Mesendoderm (in vitro differentiated cells): ENCODE measurements at regions not wholly inside any gene's neighbourhood (a gene's known extent, or its start where the extent isn't known, plus 50 kb on each side); places are given as distances from the start of the nearest gene placed in this dataset.

ENCODE experiments used
- DNase-seq: peaks from one replicate; pipeline ENCODE4 v3.0.0; 2013
- H2AK5ac ChIP-seq: 2 replicates; pipeline ENCODE4 v1.6.1; 2013; ENCODE audit warnings: low read length, inconsistent platforms
- H2BK120ac ChIP-seq: 2 replicates; pipeline ENCODE4 v1.6.1; 2013; ENCODE audit warnings: low read depth, mild to moderate bottlenecking, low read length, moderate library complexity, mixed read lengths
- H2BK15ac ChIP-seq: replicated peaks from 2 replicates; pipeline ENCODE4 v1.6.1; 2013; ENCODE audit warnings: low read depth, mild to moderate bottlenecking, moderate library complexity
- H2BK5ac ChIP-seq: 2 replicates; pipeline ENCODE4 v1.6.1; 2013; ENCODE audit warnings: low read length, inconsistent platforms
- H3K18ac ChIP-seq: 2 replicates; pipeline ENCODE4 v1.6.1; 2013; ENCODE audit warnings: mild to moderate bottlenecking, low read length, mixed read lengths
- H3K23ac ChIP-seq: one replicate; pipeline ENCODE4 v1.6.1; 2013; ENCODE audit warnings: low read length
- H3K27ac ChIP-seq: 2 replicates; pipeline ENCODE4 v1.5.1; 2013; ENCODE audit warnings: low read depth, mild to moderate bottlenecking, inconsistent platforms, low read length, moderate library complexity
- H3K27me3 ChIP-seq: 2 replicates; pipeline ENCODE4 v1.6.1; 2013; ENCODE audit warnings: low read length, control low read depth, mild to moderate bottlenecking, inconsistent platforms; ENCODE audit not compliant: insufficient read depth, poor library complexity
- H3K36me3 ChIP-seq: 2 replicates; pipeline ENCODE4 v1.6.1; 2013; ENCODE audit warnings: low read length, inconsistent platforms; ENCODE audit not compliant: control insufficient read depth, insufficient read depth
- H3K4ac ChIP-seq: one replicate; pipeline ENCODE4 v1.6.1; 2013; ENCODE audit warnings: low read depth, mild to moderate bottlenecking, low read length, moderate library complexity
- H3K4me1 ChIP-seq: 2 replicates; pipeline ENCODE4 v1.6.1; 2013; ENCODE audit warnings: low read depth, low read length, inconsistent platforms; ENCODE audit not compliant: control insufficient read depth
- H3K4me2 ChIP-seq: 2 replicates; pipeline ENCODE4 v1.6.1; 2013; ENCODE audit warnings: low read length
- H3K4me3 ChIP-seq: 2 replicates; pipeline ENCODE4 v1.5.1; 2013; ENCODE audit warnings: mild to moderate bottlenecking, low read length
- H3K56ac ChIP-seq: one replicate; pipeline ENCODE4 v1.6.1; 2013; ENCODE audit warnings: low read length
- H3K79me1 ChIP-seq: 2 replicates; pipeline ENCODE4 v1.6.1; 2013; ENCODE audit warnings: low read length, inconsistent platforms
- H3K79me2 ChIP-seq: 2 replicates; pipeline ENCODE4 v1.6.1; 2013; ENCODE audit warnings: mild to moderate bottlenecking, low read length; ENCODE audit not compliant: control insufficient read depth, insufficient read depth
- H3K9ac ChIP-seq: 2 replicates; pipeline ENCODE4 v1.6.1; 2013; ENCODE audit warnings: low read length, inconsistent platforms
- H4K5ac ChIP-seq: one replicate; pipeline ENCODE4 v1.6.1; 2013; ENCODE audit warnings: low read length
- H4K8ac ChIP-seq: one replicate; pipeline ENCODE4 v1.6.1; 2013; ENCODE audit warnings: low read depth, mild to moderate bottlenecking, control low read depth, low read length, moderate library complexity
- WGBS: extraction: QIAGEN DNeasy Blood & Tissue Kit; methylation state at CpG from one replicate; pipeline ENCODE4 v1.1.7; 2013; ENCODE audit warnings: low lambda C conversion rate, missing lambda C conversion rate; ENCODE audit not compliant: insufficient coverage; ENCODE audit errors: extremely low coverage; 5-methylcytosine and 5-hydroxymethylcytosine counted together

GRCh38 chr5:89857790-89858189 lies 551.8 kb downstream of the CETN3 start:
- Histone ChIP-seq H3K4me2 (no peak overlapping the region), H2BK15ac (no peak overlapping the region), H3K18ac (no peak overlapping the region), H2BK5ac (no peak overlapping the region), H3K36me3 (no peaks in the 10 kb centered on the region), H3K4ac (no peak overlapping the region), H3K27ac (no peak overlapping the region), H3K79me1 (no peaks in the 10 kb centered on the region), H3K9ac (no peak overlapping the region), H3K4me3 (no peak overlapping the region), H3K23ac (no peak overlapping the region), H4K5ac (no peak overlapping the region), H3K4me1 (peaks cover 4% of the 10 kb centered on the region), H2BK120ac (no peak overlapping the region), H2AK5ac (no peak overlapping the region), H3K56ac (no peak overlapping the region), H3K27me3 (no peaks in the 10 kb centered on the region), H4K8ac (no peak overlapping the region), H3K79me2 (no peaks in the 10 kb centered on the region)
- no peak for DNase-seq
- WGBS, result no CpG with 5 or more reads among the region's 5 CpGs

- H3K9ac ChIP-seq, result no peak overlapping the region
- H3K36me3 ChIP-seq, result no peaks in the 10 kb centered on the region
- H3K27me3 ChIP-seq, result no peaks in the 10 kb centered on the region
- H2BK5ac ChIP-seq, result no peak overlapping the region
- no peak overlapping the region for H4K8ac ChIP-seq
- H3K4me2 ChIP-seq, result no peak overlapping the region
- H4K5ac ChIP-seq, result no peak overlapping the region
- H3K4me1 ChIP-seq, result peaks cover 4% of the 10 kb centered on the region
- WGBS, result no CpG with 5 or more reads among the region's 2 CpGs
- H2BK15ac ChIP-seq, result no peak overlapping the region
- no peak for DNase-seq
- H2AK5ac ChIP-seq, result no peak overlapping the region
- no peaks in the 10 kb centered on the region for H3K79me2 ChIP-seq
- H3K4ac ChIP-seq, result no peak overlapping the region
- no peak overlapping the region for H3K27ac ChIP-seq
- no peak overlapping the region for H3K56ac ChIP-seq
- no peak overlapping the region for H3K4me3 ChIP-seq
- no peak overlapping the region for H3K23ac ChIP-seq
- no peak overlapping the region for H3K18ac ChIP-seq
- no peak overlapping the region for H2BK120ac ChIP-seq
- no peaks in the 10 kb centered on the region for H3K79me1 ChIP-seq
These were observed 554.1 kb downstream of the CETN3 start for GRCh38 chr5:89855417-89855816.

GRCh38 chr5:89851911-89852310 lies 557.6 kb downstream of the CETN3 start:
- H3K4me2 ChIP-seq, result no peak overlapping the region
- H3K9ac ChIP-seq, result no peak overlapping the region
- no peak overlapping the region for H2BK120ac ChIP-seq
- H3K27ac ChIP-seq, result no peak overlapping the region
- H3K36me3 ChIP-seq, result no peaks in the 10 kb centered on the region
- no peaks in the 10 kb centered on the region for H3K79me2 ChIP-seq
- H4K5ac ChIP-seq, result no peak overlapping the region
- H2AK5ac ChIP-seq, result no peak overlapping the region
- H2BK15ac ChIP-seq, result no peak overlapping the region
- H3K18ac ChIP-seq, result no peak overlapping the region
- no peaks in the 10 kb centered on the region for H3K27me3 ChIP-seq
- no peak overlapping the region for H3K56ac ChIP-seq
- no peak overlapping the region for H3K4me3 ChIP-seq
- no peak overlapping the region for H2BK5ac ChIP-seq
- no peaks in the 10 kb centered on the region for H3K79me1 ChIP-seq
- peak; percentile 8 for DNase-seq
- H4K8ac ChIP-seq, result no peak overlapping the region
- no peak overlapping the region for H3K23ac ChIP-seq
- no peak overlapping the region for H3K4ac ChIP-seq
- H3K4me1 ChIP-seq, result peaks cover 4% of the 10 kb centered on the region
- WGBS, result 100% methylated on average over 1 of the region's 3 CpGs

- Histone ChIP-seq H3K4me2 (no peak overlapping the region), H4K8ac (no peak overlapping the region), H3K79me1 (no peaks in the 10 kb centered on the region), H4K5ac (no peak overlapping the region), H3K56ac (no peak overlapping the region), H2BK5ac (no peak overlapping the region), H3K27ac (no peak overlapping the region), H2BK15ac (peak overlapping the region; percentile 41), H3K23ac (no peak overlapping the region), H3K4ac (no peak overlapping the region), H3K27me3 (no peaks in the 10 kb centered on the region), H3K4me3 (no peak overlapping the region), H3K79me2 (no peaks in the 10 kb centered on the region), H3K4me1 (peaks cover 4% of the 10 kb centered on the region), H3K36me3 (no peaks in the 10 kb centered on the region), H3K18ac (no peak overlapping the region), H2BK120ac (no peak overlapping the region), H3K9ac (no peak overlapping the region), H2AK5ac (no peak overlapping the region)
- DNase-seq, result no peak
These were observed 559.1 kb downstream of the CETN3 start for GRCh38 chr5:89850513-89850865.

- Histone ChIP-seq H2BK15ac (peak overlapping the region; percentile 41), H3K79me1 (no peaks in the 10 kb centered on the region), H3K79me2 (no peaks in the 10 kb centered on the region), H2BK5ac (no peak overlapping the region), H2BK120ac (no peak overlapping the region), H3K4me2 (no peak overlapping the region), H2AK5ac (no peak overlapping the region), H3K18ac (peak overlapping the region; percentile 51), H3K4me1 (peaks cover 4% of the 10 kb centered on the region), H3K4me3 (no peak overlapping the region), H3K4ac (no peak overlapping the region), H3K27me3 (no peaks in the 10 kb centered on the region), H4K8ac (no peak overlapping the region), H4K5ac (no peak overlapping the region), H3K23ac (no peak overlapping the region), H3K27ac (no peak overlapping the region), H3K9ac (no peak overlapping the region), H3K56ac (no peak overlapping the region), H3K36me3 (no peaks in the 10 kb centered on the region)
- no CpG with 5 or more reads among the region's 1 CpG for WGBS
- peak; percentile 45 for DNase-seq
These were observed 559.6 kb downstream of the CETN3 start for GRCh38 chr5:89849830-89850512.

- H3K56ac ChIP-seq, result no peak overlapping the region
- H4K8ac ChIP-seq, result no peak overlapping the region
- H3K27me3 ChIP-seq, result no peaks in the 10 kb centered on the region
- no peak overlapping the region for H3K4me3 ChIP-seq
- H3K4me1 ChIP-seq, result peaks cover 5% of the 10 kb centered on the region
- H3K4ac ChIP-seq, result no peak overlapping the region
- H3K18ac ChIP-seq, result peak overlapping the region; percentile 7
- no peak overlapping the region for H2BK120ac ChIP-seq
- H2BK15ac ChIP-seq, result no peak overlapping the region
- no peak overlapping the region for H2BK5ac ChIP-seq
- no CpG with 5 or more reads among the region's 4 CpGs for WGBS
- H4K5ac ChIP-seq, result no peak overlapping the region
- H2AK5ac ChIP-seq, result no peak overlapping the region
- no peak for DNase-seq
- no peaks in the 10 kb centered on the region for H3K79me2 ChIP-seq
- no peak overlapping the region for H3K4me2 ChIP-seq
- H3K27ac ChIP-seq, result no peak overlapping the region
- no peaks in the 10 kb centered on the region for H3K36me3 ChIP-seq
- H3K79me1 ChIP-seq, result no peaks in the 10 kb centered on the region
- H3K9ac ChIP-seq, result no peak overlapping the region
- no peak overlapping the region for H3K23ac ChIP-seq
These were observed 561.8 kb downstream of the CETN3 start for GRCh38 chr5:89847743-89848142.
